H1 (cell line): ENCODE measurements at regions not wholly inside any gene's neighbourhood (a gene's known extent, or its start where the extent isn't known, plus 50 kb on each side); places are given as distances from the start of the nearest gene placed in this dataset.

Experiments
- ASH2L ChIP-seq: fragments of 200-600, 300-600 bp; sonication (generic); IDR thresholded peaks from one replicate; pipeline ENCODE4 v1.7.1; 2017; ENCODE audit warnings: low read length
- BACH1 ChIP-seq: IDR thresholded peaks from 2 replicates; pipeline ENCODE4 v1.6.1; 2012; ENCODE audit warnings: low read length, improper control_type of control experiment
- CHD1 ChIP-seq: IDR thresholded peaks from 2 replicates; pipeline ENCODE4 v1.6.1; 2012; ENCODE audit warnings: low read depth, low read length, improper control_type of control experiment
- MAFK ChIP-seq: IDR thresholded peaks from 2 replicates; pipeline ENCODE4 v1.6.1; 2012; ENCODE audit warnings: low read depth, mild to moderate bottlenecking, improper control_type of control experiment, low read length
- PHF8 ChIP-seq: fragments of 200-600 bp; sonication (generic); conservative IDR thresholded peaks from 2 replicates; pipeline ENCODE4 v1.7.1; 2012; ENCODE audit warnings: low read depth, mild to moderate bottlenecking, inconsistent platforms, low read length, moderate library complexity
- RNF2 ChIP-seq: fragments of 200-900, 300-1000 bp; sonication (generic); IDR thresholded peaks from 2 replicates; pipeline ENCODE4 v1.7.1; 2016; ENCODE audit warnings: borderline replicate concordance, low read depth, mild to moderate bottlenecking, antibody characterized with exemption, low read length; ENCODE audit not compliant: poor library complexity, severe bottlenecking; ENCODE audit errors: missing control alignments
- SRF ChIP-seq: IDR thresholded peaks from 2 replicates; pipeline ENCODE4 v1.6.1; 2011; ENCODE audit warnings: mild to moderate bottlenecking, low read depth, low read length, moderate library complexity
- SUZ12 ChIP-seq: fragments of 200-600 bp; sonication (generic); IDR thresholded peaks from 2 replicates; pipeline ENCODE4 v1.6.1; 2012; ENCODE audit warnings: mild to moderate bottlenecking, inconsistent platforms, low read length, moderate library complexity, mixed read lengths
- TF ChIP-seq, protein P1 (sequence below): fragments of 300-600 bp; sonication (generic); IDR thresholded peaks from 2 replicates; pipeline ENCODE4 v1.7.1; 2012; ENCODE audit warnings: low read length, moderate library complexity, mild to moderate bottlenecking, inconsistent platforms; ENCODE audit not compliant: insufficient replicate concordance
- TF ChIP-seq, protein P2 (sequence below): IDR thresholded peaks from 2 replicates; pipeline ENCODE4 v1.6.1; 2012; ENCODE audit warnings: inconsistent platforms

DNA sequence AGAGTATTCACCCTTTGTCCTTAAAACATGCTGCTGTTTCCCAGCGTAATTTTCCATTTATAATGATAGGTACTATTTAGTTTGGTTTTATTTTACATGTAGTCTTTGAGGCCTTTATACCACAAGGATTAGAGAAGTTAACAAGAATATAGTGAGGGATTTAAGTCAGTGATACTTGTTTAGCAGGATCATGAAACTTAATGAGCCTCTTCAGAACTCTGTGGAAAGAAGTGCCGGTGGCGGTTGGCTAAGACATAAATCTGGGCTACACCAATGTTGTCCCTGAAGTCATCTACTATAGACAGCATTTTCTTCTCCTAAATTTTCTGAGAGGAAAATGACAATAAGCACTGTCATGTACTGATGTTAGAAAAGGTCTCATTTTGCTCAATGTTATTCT is 1226.0 kb upstream of the SEL1L start (continued):
- TF ChIP-seq, protein P1, sequence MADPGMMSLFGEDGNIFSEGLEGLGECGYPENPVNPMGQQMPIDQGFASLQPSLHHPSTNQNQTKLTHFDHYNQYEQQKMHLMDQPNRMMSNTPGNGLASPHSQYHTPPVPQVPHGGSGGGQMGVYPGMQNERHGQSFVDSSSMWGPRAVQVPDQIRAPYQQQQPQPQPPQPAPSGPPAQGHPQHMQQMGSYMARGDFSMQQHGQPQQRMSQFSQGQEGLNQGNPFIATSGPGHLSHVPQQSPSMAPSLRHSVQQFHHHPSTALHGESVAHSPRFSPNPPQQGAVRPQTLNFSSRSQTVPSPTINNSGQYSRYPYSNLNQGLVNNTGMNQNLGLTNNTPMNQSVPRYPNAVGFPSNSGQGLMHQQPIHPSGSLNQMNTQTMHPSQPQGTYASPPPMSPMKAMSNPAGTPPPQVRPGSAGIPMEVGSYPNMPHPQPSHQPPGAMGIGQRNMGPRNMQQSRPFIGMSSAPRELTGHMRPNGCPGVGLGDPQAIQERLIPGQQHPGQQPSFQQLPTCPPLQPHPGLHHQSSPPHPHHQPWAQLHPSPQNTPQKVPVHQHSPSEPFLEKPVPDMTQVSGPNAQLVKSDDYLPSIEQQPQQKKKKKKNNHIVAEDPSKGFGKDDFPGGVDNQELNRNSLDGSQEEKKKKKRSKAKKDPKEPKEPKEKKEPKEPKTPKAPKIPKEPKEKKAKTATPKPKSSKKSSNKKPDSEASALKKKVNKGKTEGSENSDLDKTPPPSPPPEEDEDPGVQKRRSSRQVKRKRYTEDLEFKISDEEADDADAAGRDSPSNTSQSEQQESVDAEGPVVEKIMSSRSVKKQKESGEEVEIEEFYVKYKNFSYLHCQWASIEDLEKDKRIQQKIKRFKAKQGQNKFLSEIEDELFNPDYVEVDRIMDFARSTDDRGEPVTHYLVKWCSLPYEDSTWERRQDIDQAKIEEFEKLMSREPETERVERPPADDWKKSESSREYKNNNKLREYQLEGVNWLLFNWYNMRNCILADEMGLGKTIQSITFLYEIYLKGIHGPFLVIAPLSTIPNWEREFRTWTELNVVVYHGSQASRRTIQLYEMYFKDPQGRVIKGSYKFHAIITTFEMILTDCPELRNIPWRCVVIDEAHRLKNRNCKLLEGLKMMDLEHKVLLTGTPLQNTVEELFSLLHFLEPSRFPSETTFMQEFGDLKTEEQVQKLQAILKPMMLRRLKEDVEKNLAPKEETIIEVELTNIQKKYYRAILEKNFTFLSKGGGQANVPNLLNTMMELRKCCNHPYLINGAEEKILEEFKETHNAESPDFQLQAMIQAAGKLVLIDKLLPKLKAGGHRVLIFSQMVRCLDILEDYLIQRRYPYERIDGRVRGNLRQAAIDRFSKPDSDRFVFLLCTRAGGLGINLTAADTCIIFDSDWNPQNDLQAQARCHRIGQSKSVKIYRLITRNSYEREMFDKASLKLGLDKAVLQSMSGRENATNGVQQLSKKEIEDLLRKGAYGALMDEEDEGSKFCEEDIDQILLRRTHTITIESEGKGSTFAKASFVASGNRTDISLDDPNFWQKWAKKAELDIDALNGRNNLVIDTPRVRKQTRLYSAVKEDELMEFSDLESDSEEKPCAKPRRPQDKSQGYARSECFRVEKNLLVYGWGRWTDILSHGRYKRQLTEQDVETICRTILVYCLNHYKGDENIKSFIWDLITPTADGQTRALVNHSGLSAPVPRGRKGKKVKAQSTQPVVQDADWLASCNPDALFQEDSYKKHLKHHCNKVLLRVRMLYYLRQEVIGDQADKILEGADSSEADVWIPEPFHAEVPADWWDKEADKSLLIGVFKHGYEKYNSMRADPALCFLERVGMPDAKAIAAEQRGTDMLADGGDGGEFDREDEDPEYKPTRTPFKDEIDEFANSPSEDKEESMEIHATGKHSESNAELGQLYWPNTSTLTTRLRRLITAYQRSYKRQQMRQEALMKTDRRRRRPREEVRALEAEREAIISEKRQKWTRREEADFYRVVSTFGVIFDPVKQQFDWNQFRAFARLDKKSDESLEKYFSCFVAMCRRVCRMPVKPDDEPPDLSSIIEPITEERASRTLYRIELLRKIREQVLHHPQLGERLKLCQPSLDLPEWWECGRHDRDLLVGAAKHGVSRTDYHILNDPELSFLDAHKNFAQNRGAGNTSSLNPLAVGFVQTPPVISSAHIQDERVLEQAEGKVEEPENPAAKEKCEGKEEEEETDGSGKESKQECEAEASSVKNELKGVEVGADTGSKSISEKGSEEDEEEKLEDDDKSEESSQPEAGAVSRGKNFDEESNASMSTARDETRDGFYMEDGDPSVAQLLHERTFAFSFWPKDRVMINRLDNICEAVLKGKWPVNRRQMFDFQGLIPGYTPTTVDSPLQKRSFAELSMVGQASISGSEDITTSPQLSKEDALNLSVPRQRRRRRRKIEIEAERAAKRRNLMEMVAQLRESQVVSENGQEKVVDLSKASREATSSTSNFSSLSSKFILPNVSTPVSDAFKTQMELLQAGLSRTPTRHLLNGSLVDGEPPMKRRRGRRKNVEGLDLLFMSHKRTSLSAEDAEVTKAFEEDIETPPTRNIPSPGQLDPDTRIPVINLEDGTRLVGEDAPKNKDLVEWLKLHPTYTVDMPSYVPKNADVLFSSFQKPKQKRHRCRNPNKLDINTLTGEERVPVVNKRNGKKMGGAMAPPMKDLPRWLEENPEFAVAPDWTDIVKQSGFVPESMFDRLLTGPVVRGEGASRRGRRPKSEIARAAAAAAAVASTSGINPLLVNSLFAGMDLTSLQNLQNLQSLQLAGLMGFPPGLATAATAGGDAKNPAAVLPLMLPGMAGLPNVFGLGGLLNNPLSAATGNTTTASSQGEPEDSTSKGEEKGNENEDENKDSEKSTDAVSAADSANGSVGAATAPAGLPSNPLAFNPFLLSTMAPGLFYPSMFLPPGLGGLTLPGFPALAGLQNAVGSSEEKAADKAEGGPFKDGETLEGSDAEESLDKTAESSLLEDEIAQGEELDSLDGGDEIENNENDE, result no peak
- TF ChIP-seq RNF2 (no peak), SUZ12 (no peak), PHF8 (no peak), BACH1 (no peak), CHD1 (no peak), MAFK (no peak), SRF (no peak), ASH2L (no peak)
- TF ChIP-seq, protein P2, sequence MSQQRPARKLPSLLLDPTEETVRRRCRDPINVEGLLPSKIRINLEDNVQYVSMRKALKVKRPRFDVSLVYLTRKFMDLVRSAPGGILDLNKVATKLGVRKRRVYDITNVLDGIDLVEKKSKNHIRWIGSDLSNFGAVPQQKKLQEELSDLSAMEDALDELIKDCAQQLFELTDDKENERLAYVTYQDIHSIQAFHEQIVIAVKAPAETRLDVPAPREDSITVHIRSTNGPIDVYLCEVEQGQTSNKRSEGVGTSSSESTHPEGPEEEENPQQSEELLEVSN, result no peak
